PFSK-1 (cell line): ENCODE measurements at regions not wholly inside any gene's neighbourhood (a gene's known extent, or its start where the extent isn't known, plus 50 kb on each side); places are given as distances from the start of the nearest gene placed in this dataset.

ENCODE experiments used
- FOXP2 ChIP-seq: optimal IDR thresholded peaks from 2 replicates; pipeline ENCODE3; 2011; ENCODE audit warnings: borderline replicate concordance, control low read depth, inconsistent platforms; ENCODE audit not compliant: insufficient read depth; ENCODE audit errors: extremely low read length, extremely low read depth
- POLR2AphosphoS5 ChIP-seq: IDR thresholded peaks from 2 replicates; pipeline ENCODE4 v1.6.1; 2012; ENCODE audit warnings: low read depth, mild to moderate bottlenecking, control low read depth, low read length, moderate library complexity
- SIN3A ChIP-seq: IDR thresholded peaks from 2 replicates; pipeline ENCODE4 v1.6.1; 2012; ENCODE audit warnings: mild to moderate bottlenecking, low read length, moderate library complexity, borderline replicate concordance; ENCODE audit not compliant: insufficient read depth
- TAF1 ChIP-seq: IDR thresholded peaks from 2 replicates; pipeline ENCODE4 v1.6.1; 2012; ENCODE audit warnings: low read length, control low read depth, borderline replicate concordance; ENCODE audit not compliant: insufficient read depth
- TF ChIP-seq, protein P1 (sequence below), 2 experiments: IDR thresholded peaks; 2 replicates each; pipeline versions ENCODE4 v1.6.1 to v1.8.0; 2011 to 2012; ENCODE audit warnings: low read depth in 2 of 2, low read length in 2 of 2, control low read depth in 1 of 2, inconsistent platforms in 1 of 2, mild to moderate bottlenecking in 1 of 2, moderate library complexity in 1 of 2; ENCODE audit not compliant: insufficient read depth in 1 of 2

GRCh38 chr7:85620936-85621685 is 434.3 kb upstream of the SEMA3D start:
- TF ChIP-seq TAF1 (no peak), FOXP2 (no peak), POLR2AphosphoS5 (no peak), SIN3A (no peak)
- TF ChIP-seq, protein P1, sequence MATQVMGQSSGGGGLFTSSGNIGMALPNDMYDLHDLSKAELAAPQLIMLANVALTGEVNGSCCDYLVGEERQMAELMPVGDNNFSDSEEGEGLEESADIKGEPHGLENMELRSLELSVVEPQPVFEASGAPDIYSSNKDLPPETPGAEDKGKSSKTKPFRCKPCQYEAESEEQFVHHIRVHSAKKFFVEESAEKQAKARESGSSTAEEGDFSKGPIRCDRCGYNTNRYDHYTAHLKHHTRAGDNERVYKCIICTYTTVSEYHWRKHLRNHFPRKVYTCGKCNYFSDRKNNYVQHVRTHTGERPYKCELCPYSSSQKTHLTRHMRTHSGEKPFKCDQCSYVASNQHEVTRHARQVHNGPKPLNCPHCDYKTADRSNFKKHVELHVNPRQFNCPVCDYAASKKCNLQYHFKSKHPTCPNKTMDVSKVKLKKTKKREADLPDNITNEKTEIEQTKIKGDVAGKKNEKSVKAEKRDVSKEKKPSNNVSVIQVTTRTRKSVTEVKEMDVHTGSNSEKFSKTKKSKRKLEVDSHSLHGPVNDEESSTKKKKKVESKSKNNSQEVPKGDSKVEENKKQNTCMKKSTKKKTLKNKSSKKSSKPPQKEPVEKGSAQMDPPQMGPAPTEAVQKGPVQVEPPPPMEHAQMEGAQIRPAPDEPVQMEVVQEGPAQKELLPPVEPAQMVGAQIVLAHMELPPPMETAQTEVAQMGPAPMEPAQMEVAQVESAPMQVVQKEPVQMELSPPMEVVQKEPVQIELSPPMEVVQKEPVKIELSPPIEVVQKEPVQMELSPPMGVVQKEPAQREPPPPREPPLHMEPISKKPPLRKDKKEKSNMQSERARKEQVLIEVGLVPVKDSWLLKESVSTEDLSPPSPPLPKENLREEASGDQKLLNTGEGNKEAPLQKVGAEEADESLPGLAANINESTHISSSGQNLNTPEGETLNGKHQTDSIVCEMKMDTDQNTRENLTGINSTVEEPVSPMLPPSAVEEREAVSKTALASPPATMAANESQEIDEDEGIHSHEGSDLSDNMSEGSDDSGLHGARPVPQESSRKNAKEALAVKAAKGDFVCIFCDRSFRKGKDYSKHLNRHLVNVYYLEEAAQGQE (IDR thresholded peaks at IDR 0.05; ENCODE audit: insufficient read depth in 1 of 2, low read depth in 2 of 2, low read length in 2 of 2), result no peak

DNA sequence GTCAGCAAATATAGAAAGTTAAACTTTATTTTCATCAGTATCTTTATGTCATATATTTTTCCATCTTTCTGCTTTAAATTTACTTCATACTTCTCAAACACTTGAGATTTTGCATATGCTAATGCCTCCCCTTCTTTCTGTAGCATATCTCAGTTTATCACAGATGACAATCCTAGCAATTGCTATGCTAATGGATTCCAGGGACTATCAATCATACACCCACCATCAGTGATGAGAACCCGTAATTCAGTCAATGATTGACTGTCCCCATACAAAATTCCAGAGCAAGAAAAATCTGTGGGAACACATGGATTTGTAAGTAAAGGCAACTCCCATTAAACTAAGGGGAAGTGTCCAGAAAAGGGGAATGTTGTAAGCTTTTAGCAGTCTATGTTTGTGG is 432.4 kb upstream of the SEMA3D start:
- TF ChIP-seq POLR2AphosphoS5, result no peak
- TF ChIP-seq, protein P1 (IDR thresholded peaks at IDR 0.05; ENCODE audit: insufficient read depth in 1 of 2, low read depth in 2 of 2, low read length in 2 of 2), result no peak

GRCh38 chr7:85614684-85615083 is 427.8 kb upstream of the SEMA3D start:
- TF ChIP-seq POLR2AphosphoS5 (no peak), FOXP2 (no peak), TAF1 (no peak), SIN3A (no peak)
- TF ChIP-seq, protein P1 (IDR thresholded peaks at IDR 0.05; ENCODE audit: insufficient read depth in 1 of 2, low read depth in 2 of 2, low read length in 2 of 2), result no peak

DNA sequence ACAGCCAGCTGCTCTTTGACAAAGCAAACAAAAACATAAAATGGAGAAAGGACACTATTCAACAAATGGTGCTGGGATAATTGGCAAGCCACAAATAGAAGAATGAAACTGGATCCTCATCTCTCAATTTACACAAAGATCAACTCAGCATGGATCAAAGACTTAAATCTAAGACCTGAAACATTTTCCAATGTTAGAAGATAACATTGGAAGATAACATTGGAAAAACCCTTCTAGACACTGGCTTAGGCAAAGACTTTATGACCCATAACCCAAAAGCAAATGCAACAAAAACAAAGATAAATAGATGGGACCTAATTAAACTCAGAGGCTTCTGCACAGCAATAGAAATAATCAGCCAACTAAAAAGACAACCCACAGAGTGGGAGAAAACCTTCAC is 425.7 kb upstream of the SEMA3D start:
- TF ChIP-seq, protein P1 (IDR thresholded peaks at IDR 0.05; ENCODE audit: insufficient read depth in 1 of 2, low read depth in 2 of 2, low read length in 2 of 2), result no peak
- TF ChIP-seq TAF1 (no peak), SIN3A (no peak), FOXP2 (no peak), POLR2AphosphoS5 (no peak)

GRCh38 chr7:85608804-85609203 is 421.9 kb upstream of the SEMA3D start:
- TF ChIP-seq SIN3A (no peak), FOXP2 (no peak), POLR2AphosphoS5 (no peak), TAF1 (no peak)
- TF ChIP-seq, protein P1 (IDR thresholded peaks at IDR 0.05; ENCODE audit: insufficient read depth in 1 of 2, low read depth in 2 of 2, low read length in 2 of 2), result no peak
